Endothelial cell of umbilical vein (primary cell): ENCODE measurements at regions not wholly inside any gene's neighbourhood (a gene's known extent, or its start where the extent isn't known, plus 50 kb on each side); places are given as distances from the start of the nearest gene placed in this dataset.

Source experiments
- CTCF ChIP-seq, 2 donors: IDR thresholded peaks; 1 replicate in 1 of 2; 2 replicates in 1 of 2; pipeline ENCODE4 v1.5.1; 2011; ENCODE audit warnings: low read length in 2 of 2, mild to moderate bottlenecking in 2 of 2, moderate library complexity in 2 of 2, control low read depth in 1 of 2, inconsistent platforms in 1 of 2, low read depth in 1 of 2; ENCODE audit not compliant: insufficient read depth in 1 of 2; ENCODE audit errors: extremely low read depth in 1 of 2
- EZH2 ChIP-seq: IDR thresholded peaks from 2 replicates; pipeline ENCODE4 v1.6.1; 2012; ENCODE audit warnings: borderline replicate concordance, low read depth, mild to moderate bottlenecking, moderate library complexity, low read length, inconsistent platforms; ENCODE audit not compliant: severe bottlenecking
- GATA2 ChIP-seq: IDR thresholded peaks from 2 replicates; pipeline ENCODE4 v1.7.0; 2011; ENCODE audit warnings: low read depth, mild to moderate bottlenecking, moderate library complexity, mixed read lengths, low read length; ENCODE audit not compliant: insufficient read length, insufficient read depth
- MAX ChIP-seq: IDR thresholded peaks from 2 replicates; pipeline ENCODE4 v1.6.1; 2011; ENCODE audit not compliant: insufficient read depth, insufficient read length
- POLR2A ChIP-seq: IDR thresholded peaks from 2 replicates; pipeline ENCODE4 v1.6.1; 2012; ENCODE audit warnings: low read depth, mild to moderate bottlenecking, control low read depth, low read length
- POLR2AphosphoS5 ChIP-seq: IDR thresholded peaks from 2 replicates; pipeline ENCODE4 v1.6.1; 2012; ENCODE audit warnings: low read depth, mild to moderate bottlenecking, control low read depth, low read length, moderate library complexity; ENCODE audit not compliant: insufficient read depth

- TF ChIP-seq POLR2AphosphoS5 (no peak), POLR2A (no peak), CTCF (IDR thresholded peaks at IDR 0.05; ENCODE audit: extremely low read depth in 1 of 2, insufficient read depth in 1 of 2, low read depth in 1 of 2, low read length in 2 of 2) (no peak), EZH2 (no peak), MAX (no peak), GATA2 (no peak)
Observed at GRCh38 chr2:219959471-219959870, 332.0 kb downstream of the SLC4A3 start.
